GM06990 (cell line): ENCODE measurements at regions not wholly inside any gene's neighbourhood (a gene's known extent, or its start where the extent isn't known, plus 50 kb on each side); places are given as distances from the start of the nearest gene placed in this dataset.

Source experiments
- DNase-seq: peaks from one replicate; pipeline ENCODE4 v3.0.0-alpha.2; 2011; ENCODE audit not compliant: insufficient read length; ENCODE audit errors: extremely low read depth
- H3K27me3 ChIP-seq: replicated peaks from 2 replicates; pipeline ENCODE4 v1.6.0; 2011; ENCODE audit warnings: low read length; ENCODE audit not compliant: control insufficient read depth, insufficient read depth
- H3K36me3 ChIP-seq: 2 replicates; pipeline ENCODE4 v1.5.1; 2011; ENCODE audit warnings: low read length; ENCODE audit not compliant: control insufficient read depth, insufficient read depth
- H3K4me3 ChIP-seq: replicated peaks from 2 replicates; pipeline ENCODE4 v1.5.1; 2011; ENCODE audit warnings: low read depth, mild to moderate bottlenecking, control low read depth, low read length
- TF ChIP-seq, protein P1 (sequence below): IDR thresholded peaks from 2 replicates; pipeline ENCODE4 v1.5.1; 2011; ENCODE audit warnings: low read length, control low read depth, mild to moderate bottlenecking, inconsistent platforms; ENCODE audit not compliant: insufficient read depth, poor library complexity, severe bottlenecking

DNA sequence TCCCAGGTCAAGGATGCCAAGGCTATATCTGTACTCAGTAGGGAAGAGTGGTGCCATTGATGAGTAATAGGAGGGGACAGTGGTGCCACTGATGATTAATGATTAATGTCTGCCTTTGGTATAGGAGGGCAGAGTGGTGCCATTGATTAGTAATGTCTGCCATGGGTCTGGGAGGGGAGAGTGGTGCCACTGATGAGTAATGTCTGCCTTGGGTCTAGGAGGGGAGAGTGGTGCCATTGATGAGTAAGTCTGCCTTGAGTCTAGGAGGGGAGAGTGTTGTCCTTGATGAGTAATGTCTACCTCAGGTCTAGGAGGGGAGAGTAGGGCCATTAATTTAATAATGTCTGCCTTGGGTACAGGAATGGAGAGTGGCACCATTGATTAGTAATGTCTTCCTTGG lies 507.8 kb upstream of the EEF2KMT start:
- TF ChIP-seq, protein P1, sequence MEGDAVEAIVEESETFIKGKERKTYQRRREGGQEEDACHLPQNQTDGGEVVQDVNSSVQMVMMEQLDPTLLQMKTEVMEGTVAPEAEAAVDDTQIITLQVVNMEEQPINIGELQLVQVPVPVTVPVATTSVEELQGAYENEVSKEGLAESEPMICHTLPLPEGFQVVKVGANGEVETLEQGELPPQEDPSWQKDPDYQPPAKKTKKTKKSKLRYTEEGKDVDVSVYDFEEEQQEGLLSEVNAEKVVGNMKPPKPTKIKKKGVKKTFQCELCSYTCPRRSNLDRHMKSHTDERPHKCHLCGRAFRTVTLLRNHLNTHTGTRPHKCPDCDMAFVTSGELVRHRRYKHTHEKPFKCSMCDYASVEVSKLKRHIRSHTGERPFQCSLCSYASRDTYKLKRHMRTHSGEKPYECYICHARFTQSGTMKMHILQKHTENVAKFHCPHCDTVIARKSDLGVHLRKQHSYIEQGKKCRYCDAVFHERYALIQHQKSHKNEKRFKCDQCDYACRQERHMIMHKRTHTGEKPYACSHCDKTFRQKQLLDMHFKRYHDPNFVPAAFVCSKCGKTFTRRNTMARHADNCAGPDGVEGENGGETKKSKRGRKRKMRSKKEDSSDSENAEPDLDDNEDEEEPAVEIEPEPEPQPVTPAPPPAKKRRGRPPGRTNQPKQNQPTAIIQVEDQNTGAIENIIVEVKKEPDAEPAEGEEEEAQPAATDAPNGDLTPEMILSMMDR: no peak
- H3K36me3 ChIP-seq: no peaks in the 10 kb centered on the region

DNA sequence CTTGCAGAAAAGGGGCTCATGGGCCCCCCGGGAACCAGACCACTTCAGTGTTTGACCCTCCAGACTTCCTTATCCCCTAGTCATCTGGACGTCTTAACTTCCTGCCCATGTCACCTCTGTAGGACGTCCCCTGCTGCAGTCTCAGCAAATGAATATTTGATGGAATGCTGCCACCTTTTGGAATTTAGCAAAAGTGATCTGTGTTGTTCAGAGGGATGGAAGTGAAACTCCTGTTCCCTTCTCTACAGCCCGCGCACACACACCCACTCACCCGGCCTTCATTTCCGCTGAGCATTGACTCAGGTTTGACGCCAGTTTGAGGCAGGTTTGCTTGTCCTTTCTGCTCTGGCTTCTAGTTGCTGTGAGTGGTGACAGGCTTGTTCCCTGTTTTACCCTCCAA lies 507.2 kb upstream of the EEF2KMT start:
- Histone ChIP-seq H3K4me3 (no peak overlapping the region), H3K36me3 (no peaks in the 10 kb centered on the region), H3K27me3 (no peaks in the 10 kb centered on the region)
- TF ChIP-seq, protein P1: no peak
- no peak for DNase-seq

More for the DNA sequence above, 507.8 kb upstream of the EEF2KMT start:
- Histone ChIP-seq H3K4me3 (no peak overlapping the region), H3K27me3 (no peaks in the 10 kb centered on the region)
- DNase-seq: no peak

DNA sequence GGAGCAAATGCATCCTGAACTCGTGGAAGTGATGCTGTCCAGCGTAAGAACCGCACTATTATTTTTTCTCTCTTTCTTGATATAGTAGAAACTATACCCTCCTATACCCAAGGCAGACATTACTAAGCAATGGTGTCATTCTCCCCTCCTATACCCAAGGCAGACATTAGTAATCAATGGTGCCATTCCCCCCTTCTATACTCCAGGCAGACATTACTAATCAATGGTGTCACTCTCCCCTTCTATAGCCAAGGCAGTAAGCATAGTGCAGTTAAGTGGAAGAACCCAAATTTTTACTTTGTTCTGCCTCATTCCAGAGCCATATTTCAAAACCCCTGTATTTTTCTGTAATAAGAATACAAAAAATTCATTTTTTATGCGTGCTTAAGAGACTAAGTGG lies 506.2 kb upstream of the EEF2KMT start:
- no peak for DNase-seq
- H3K4me3 ChIP-seq: no peak overlapping the region
- no peaks in the 10 kb centered on the region for H3K27me3 ChIP-seq
- H3K36me3 ChIP-seq: no peaks in the 10 kb centered on the region
- TF ChIP-seq, protein P1: no peak

DNA sequence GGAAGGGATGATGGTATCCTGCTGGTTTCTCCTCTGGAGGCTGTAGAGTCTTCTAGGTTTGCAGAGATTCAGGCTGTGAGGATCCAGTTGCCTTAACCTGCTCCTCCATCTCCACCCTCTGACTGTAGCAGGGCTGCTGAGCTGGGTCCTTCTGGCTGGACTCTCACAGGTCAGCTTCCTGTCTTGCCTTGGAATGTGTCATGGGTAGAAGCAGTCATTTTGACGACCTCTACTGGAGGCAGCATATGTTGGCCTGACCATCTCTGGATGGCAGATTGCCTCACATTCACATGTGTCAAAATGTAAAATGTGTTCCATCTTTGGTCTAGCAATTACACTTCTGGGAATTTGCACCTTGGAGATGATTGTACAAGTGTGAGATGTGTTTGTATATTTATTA lies 504.4 kb upstream of the EEF2KMT start:
- no peaks in the 10 kb centered on the region for H3K36me3 ChIP-seq
- H3K4me3 ChIP-seq: no peak overlapping the region
- no peak for DNase-seq
- TF ChIP-seq, protein P1: no peak
- H3K27me3 ChIP-seq: no peaks in the 10 kb centered on the region

GRCh38 chr16:5598793-5599192 lies 501.2 kb upstream of the EEF2KMT start:
- no peak for DNase-seq
- TF ChIP-seq, protein P1: no peak
- Histone ChIP-seq H3K36me3 (no peaks in the 10 kb centered on the region), H3K27me3 (no peaks in the 10 kb centered on the region), H3K4me3 (no peak overlapping the region)

DNA sequence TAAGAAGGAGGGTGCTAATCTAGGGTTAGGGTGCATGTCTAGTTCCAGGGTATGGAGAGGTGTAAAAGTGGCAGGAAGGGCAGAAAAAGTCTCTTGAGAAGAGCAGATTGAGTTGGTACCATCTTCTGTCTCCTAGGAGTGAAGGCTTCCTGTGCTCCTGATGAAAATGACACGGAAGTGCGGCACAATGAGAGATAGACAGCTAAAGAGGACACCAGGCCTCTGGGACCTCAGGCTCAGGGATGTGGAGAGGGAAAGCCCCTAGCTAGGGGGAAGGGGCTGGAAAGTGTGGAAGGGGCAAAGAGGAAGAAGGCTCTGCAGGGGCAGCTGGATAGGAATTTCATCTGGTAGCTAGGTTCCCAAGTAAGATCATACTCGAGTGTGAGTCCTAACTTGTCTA lies 498.3 kb upstream of the EEF2KMT start:
- TF ChIP-seq, protein P1: no peak
- H3K27me3 ChIP-seq: no peaks in the 10 kb centered on the region
- no peaks in the 10 kb centered on the region for H3K36me3 ChIP-seq
- no peak overlapping the region for H3K4me3 ChIP-seq
- DNase-seq: no peak
